Activated CD8-positive, alpha-beta memory T cell treated with anti-CD3 and anti-CD28 coated beads for 48 hours (primary cell): ENCODE measurements at regions not wholly inside any gene's neighbourhood (a gene's known extent, or its start where the extent isn't known, plus 50 kb on each side); places are given as distances from the start of the nearest gene placed in this dataset.
"Not testable (repeated sequence)": the region's sequence is repeated elsewhere in the genome, so short reads cannot be mapped to it uniquely, and the experiment has no call there.

Source experiments
- DNase-seq, 3 experiments: peaks; one replicate each; pipeline ENCODE4 v3.0.0-alpha.2; 2020; ENCODE audit warnings: low read depth in 2 of 3, low spot score in 2 of 3

- DNase-seq, result not testable (repeated sequence)
Observed at GRCh38 chr2:193836424-193837006, 1641.8 kb upstream of the TMEFF2 start.

GRCh38 chr2:193833895-193834294 is 1639.2 kb upstream of the TMEFF2 start:
- not testable (repeated sequence) for DNase-seq

- DNase-seq, result no peak
Observed at GRCh38 chr2:193824474-193824873, 1629.7 kb upstream of the TMEFF2 start.

GRCh38 chr2:193818801-193819499 is 1624.2 kb upstream of the TMEFF2 start:
- no peak for DNase-seq

- no peak for DNase-seq
Observed at GRCh38 chr2:193816008-193816407, 1621.3 kb upstream of the TMEFF2 start.

GRCh38 chr2:193810533-193810932 is 1615.8 kb upstream of the TMEFF2 start:
- DNase-seq, result no peak

- no peak for DNase-seq
Observed at GRCh38 chr2:193808877-193809276, 1614.1 kb upstream of the TMEFF2 start.

- DNase-seq, result no peak
Observed at GRCh38 chr2:193806088-193806774, 1611.5 kb upstream of the TMEFF2 start.

GRCh38 chr2:193796847-193797246 is 1602.1 kb upstream of the TMEFF2 start:
- DNase-seq, result no peak

GRCh38 chr2:193793914-193794313 is 1599.2 kb upstream of the TMEFF2 start:
- DNase-seq, result no peak

GRCh38 chr2:193783681-193784080 is 1588.9 kb upstream of the TMEFF2 start:
- no peak for DNase-seq

GRCh38 chr2:193778293-193778692 is 1583.6 kb upstream of the TMEFF2 start:
- DNase-seq, result no peak

GRCh38 chr2:193776988-193777387 is 1582.3 kb upstream of the TMEFF2 start:
- no peak for DNase-seq

GRCh38 chr2:193774166-193774565 is 1579.4 kb upstream of the TMEFF2 start:
- no peak for DNase-seq

- no peak for DNase-seq
Observed at GRCh38 chr2:193751299-193751698, 1556.6 kb upstream of the TMEFF2 start.

GRCh38 chr2:193749485-193749884 is 1554.8 kb upstream of the TMEFF2 start:
- no peak for DNase-seq

- DNase-seq, result no peak
Observed at GRCh38 chr2:193743089-193743488, 1548.4 kb upstream of the TMEFF2 start.

GRCh38 chr2:193738892-193739291 is 1544.2 kb upstream of the TMEFF2 start:
- DNase-seq, result no peak

GRCh38 chr2:193712912-193713311 is 1518.2 kb upstream of the TMEFF2 start:
- DNase-seq, result no peak

- DNase-seq, result no peak
Observed at GRCh38 chr2:193703411-193703810, 1508.7 kb upstream of the TMEFF2 start.

GRCh38 chr2:193701484-193701883 is 1506.8 kb upstream of the TMEFF2 start:
- DNase-seq, result no peak

- DNase-seq, result no peak
Observed at GRCh38 chr2:193695367-193695766, 1500.6 kb upstream of the TMEFF2 start.
